ENCODE measurements at regions not wholly inside any gene's neighbourhood (a gene's known extent, or its start where the extent isn't known, plus 50 kb on each side); places are given as distances from the start of the nearest gene placed in this dataset.

- no peak overlapping the region for H3K27ac Mint-ChIP-seq
- DNase-seq (peak; percentile 54), ATAC-seq (no peak)
- peaks cover 21% of the 10 kb centered on the region for H3K4me1 Mint-ChIP-seq (ENCODE audit: low read depth)
- CTCF ChIA-PET, result interaction anchor here (0.8 to 2.0 kb wide), 5 partner anchors 68 to 1032 kb away, joined by 3 to 5 read pairs (median 3); partner anchors contain the start of gene SLC4A4
- H3K27me3 Mint-ChIP-seq (ENCODE audit: low read depth), result peaks cover 12% of the 10 kb centered on the region
- H3K9me3 Mint-ChIP-seq (ENCODE audit: insufficient read depth), result no peaks in the 10 kb centered on the region
- POLR2A ChIA-PET, result no interaction called here
- H3K4me3 Mint-ChIP-seq, result no peak overlapping the region
- H3K36me3 Mint-ChIP-seq (ENCODE audit: low read depth), result no peaks in the 10 kb centered on the region
These were observed 67.9 kb upstream of the SLC4A4 start for GRCh38 chr4:71270901-71271300.

- H3K27ac Mint-ChIP-seq, result no peak overlapping the region
- H3K4me3 Mint-ChIP-seq, result no peak overlapping the region
- H3K4me1 Mint-ChIP-seq (ENCODE audit: low read depth), result peaks cover 17% of the 10 kb centered on the region
- H3K27me3 Mint-ChIP-seq (ENCODE audit: low read depth), result peaks cover 9% of the 10 kb centered on the region
- ChIA-PET POLR2A (no interaction called here), CTCF (interaction anchor here (0.7 kb wide), 1 partner anchor 316 kb away, joined by 3 read pairs; no protein-coding TSS in a partner anchor)
- ATAC-seq (no peak), DNase-seq (no peak)
- H3K36me3 Mint-ChIP-seq (ENCODE audit: low read depth), result no peaks in the 10 kb centered on the region
- H3K9me3 Mint-ChIP-seq (ENCODE audit: insufficient read depth), result no peaks in the 10 kb centered on the region
These were observed 65.8 kb upstream of the SLC4A4 start for GRCh38 chr4:71272976-71273375.

- DNase-seq (no peak), ATAC-seq (no peak)
- ChIA-PET CTCF (interaction anchor here (1.5 kb wide), 1 partner anchor 91 kb away, joined by 3 read pairs; no protein-coding TSS in a partner anchor), POLR2A (no interaction called here)
- Mint-ChIP-seq H3K9me3 (ENCODE audit: insufficient read depth) (no peaks in the 10 kb centered on the region), H3K4me3 (no peak overlapping the region), H3K27ac (no peak overlapping the region), H3K27me3 (ENCODE audit: low read depth) (peaks cover 5% of the 10 kb centered on the region), H3K4me1 (ENCODE audit: low read depth) (peaks cover 17% of the 10 kb centered on the region), H3K36me3 (ENCODE audit: low read depth) (no peaks in the 10 kb centered on the region)
These were observed 63.8 kb upstream of the SLC4A4 start for GRCh38 chr4:71275004-71275403.

GRCh38 chr4:71275570-71275969, 63.2 kb upstream of the SLC4A4 start:
- peak; percentile 23 for ATAC-seq
- DNase-seq, result no peak
- no peak overlapping the region for H3K4me3 Mint-ChIP-seq
- no peaks in the 10 kb centered on the region for H3K9me3 Mint-ChIP-seq (ENCODE audit: insufficient read depth)
- no peaks in the 10 kb centered on the region for H3K36me3 Mint-ChIP-seq (ENCODE audit: low read depth)
- POLR2A ChIA-PET, result no interaction called here
- peaks cover 17% of the 10 kb centered on the region for H3K4me1 Mint-ChIP-seq (ENCODE audit: low read depth)
- CTCF ChIA-PET, result interaction anchor here (1.5 kb wide), 1 partner anchor 92 kb away, joined by 3 read pairs; no protein-coding TSS in a partner anchor
- no peak overlapping the region for H3K27ac Mint-ChIP-seq
- peaks cover 5% of the 10 kb centered on the region for H3K27me3 Mint-ChIP-seq (ENCODE audit: low read depth)

GRCh38 chr4:71277353-71277752, 61.5 kb upstream of the SLC4A4 start:
- no peak overlapping the region for H3K27ac Mint-ChIP-seq
- no peak for ATAC-seq

GRCh38 chr4:71283642-71284257, 55.1 kb upstream of the SLC4A4 start:
- no peak for DNase-seq
- peaks cover 4% of the 10 kb centered on the region for H3K27me3 Mint-ChIP-seq (ENCODE audit: low read depth)

More at GRCh38 chr4:71277353-71277752, 61.5 kb upstream of the SLC4A4 start:
- no peak for DNase-seq
- ChIA-PET POLR2A (no interaction called here), CTCF (no interaction called here)
- peaks cover under 1% of the 10 kb centered on the region for H3K27me3 Mint-ChIP-seq (ENCODE audit: low read depth)
- no peak overlapping the region for H3K4me3 Mint-ChIP-seq
- no peaks in the 10 kb centered on the region for H3K9me3 Mint-ChIP-seq (ENCODE audit: insufficient read depth)
- H3K4me1 Mint-ChIP-seq (ENCODE audit: low read depth), result peaks cover 17% of the 10 kb centered on the region
- H3K36me3 Mint-ChIP-seq (ENCODE audit: low read depth), result no peaks in the 10 kb centered on the region

GRCh38 chr4:71287305-71287704, 51.5 kb upstream of the SLC4A4 start:
- DNase-seq (no peak), ATAC-seq (no peak)
- Mint-ChIP-seq H3K27me3 (ENCODE audit: low read depth) (peaks cover 11% of the 10 kb centered on the region), H3K4me3 (no peak overlapping the region), H3K4me1 (ENCODE audit: low read depth) (no peaks in the 10 kb centered on the region), H3K9me3 (ENCODE audit: insufficient read depth) (no peaks in the 10 kb centered on the region), H3K27ac (no peak overlapping the region), H3K36me3 (ENCODE audit: low read depth) (no peaks in the 10 kb centered on the region)
- CTCF ChIA-PET, result no interaction called here
- POLR2A ChIA-PET, result no interaction called here

More at GRCh38 chr4:71283642-71284257, 55.1 kb upstream of the SLC4A4 start:
- CTCF ChIA-PET, result interaction anchor here (1.0 kb wide), 1 partner anchor 24 kb away, joined by 3 read pairs; no protein-coding TSS in a partner anchor
- no peak overlapping the region for H3K27ac Mint-ChIP-seq
- POLR2A ChIA-PET, result no interaction called here
- no peaks in the 10 kb centered on the region for H3K36me3 Mint-ChIP-seq (ENCODE audit: low read depth)
- no peaks in the 10 kb centered on the region for H3K4me1 Mint-ChIP-seq (ENCODE audit: low read depth)
- no peak for ATAC-seq
- H3K4me3 Mint-ChIP-seq, result no peak overlapping the region
- H3K9me3 Mint-ChIP-seq (ENCODE audit: insufficient read depth), result no peaks in the 10 kb centered on the region

- Mint-ChIP-seq H3K4me1 (ENCODE audit: low read depth) (no peaks in the 10 kb centered on the region), H3K9me3 (ENCODE audit: insufficient read depth) (no peaks in the 10 kb centered on the region), H3K27ac (no peak overlapping the region), H3K4me3 (no peak overlapping the region), H3K36me3 (ENCODE audit: low read depth) (no peaks in the 10 kb centered on the region), H3K27me3 (ENCODE audit: low read depth) (peaks cover 6% of the 10 kb centered on the region)
- POLR2A ChIA-PET, result no interaction called here
- DNase-seq (no peak), ATAC-seq (no peak)
- CTCF ChIA-PET, result no interaction called here
These were observed 49.9 kb upstream of the SLC4A4 start for GRCh38 chr4:71288875-71289274.
